NK-92 (cell line): ENCODE measurements at regions not wholly inside any gene's neighbourhood (a gene's known extent, or its start where the extent isn't known, plus 50 kb on each side); places are given as distances from the start of the nearest gene placed in this dataset.

Experiments
- DNase-seq: peaks from one replicate; lab custom pipeline; 2025; ENCODE audit not compliant: unreplicated experiment; lab: John Stamatoyannopoulos, UW

GRCh38 chr1:14476170-14476955, 122.1 kb upstream of the KAZN start:
- DNase-seq = no peak

- DNase-seq = no peak
Observed at GRCh38 chr1:14478120-14478519, 120.4 kb upstream of the KAZN start.

DNA sequence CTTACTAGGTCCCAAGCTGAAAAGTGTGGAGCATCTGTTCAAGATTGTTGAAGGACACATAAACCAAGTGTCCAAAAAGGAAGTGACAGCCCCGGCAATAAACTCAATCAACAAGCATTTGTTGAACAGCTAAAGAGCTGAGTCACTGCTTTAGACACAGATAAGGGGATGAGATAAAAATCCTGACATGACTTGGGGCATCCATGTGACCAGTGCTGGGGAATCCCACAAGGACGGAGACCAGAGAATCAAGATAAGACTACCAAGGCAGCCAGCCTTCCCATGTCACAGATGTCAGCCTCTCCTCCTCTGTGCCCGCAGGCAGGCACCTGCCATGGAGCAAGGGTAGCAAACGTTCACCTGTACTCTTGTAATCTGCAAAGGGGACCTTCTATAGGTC, 118.6 kb upstream of the KAZN start:
- no peak for DNase-seq

- no peak for DNase-seq
Observed at GRCh38 chr1:14482784-14483450, 115.6 kb upstream of the KAZN start.

GRCh38 chr1:14485285-14485684, 113.2 kb upstream of the KAZN start:
- DNase-seq = no peak

- no peak for DNase-seq
Observed at GRCh38 chr1:14486401-14487201, 111.9 kb upstream of the KAZN start.

DNA sequence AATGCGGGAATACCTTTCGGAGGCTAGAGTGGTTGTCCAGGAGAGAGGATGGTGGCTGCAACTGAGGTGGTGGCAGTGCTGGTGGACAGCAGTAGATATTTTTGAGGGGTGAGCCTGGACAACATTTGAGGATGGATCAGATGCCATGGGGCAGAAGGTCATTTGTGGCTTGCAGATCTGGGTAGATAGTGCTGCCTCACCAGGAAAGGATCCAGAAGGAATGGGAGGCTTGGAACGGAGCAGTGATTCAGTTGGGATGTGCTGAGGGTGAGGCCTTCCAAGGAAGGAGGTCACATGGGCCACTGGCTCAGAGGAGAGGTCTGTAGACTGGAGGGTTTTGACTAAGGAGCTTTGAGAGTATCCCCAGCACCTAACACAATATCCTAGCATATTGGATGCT, 110.8 kb upstream of the KAZN start:
- DNase-seq = no peak

- DNase-seq = no peak
Observed at GRCh38 chr1:14494911-14495310, 103.6 kb upstream of the KAZN start.

DNA sequence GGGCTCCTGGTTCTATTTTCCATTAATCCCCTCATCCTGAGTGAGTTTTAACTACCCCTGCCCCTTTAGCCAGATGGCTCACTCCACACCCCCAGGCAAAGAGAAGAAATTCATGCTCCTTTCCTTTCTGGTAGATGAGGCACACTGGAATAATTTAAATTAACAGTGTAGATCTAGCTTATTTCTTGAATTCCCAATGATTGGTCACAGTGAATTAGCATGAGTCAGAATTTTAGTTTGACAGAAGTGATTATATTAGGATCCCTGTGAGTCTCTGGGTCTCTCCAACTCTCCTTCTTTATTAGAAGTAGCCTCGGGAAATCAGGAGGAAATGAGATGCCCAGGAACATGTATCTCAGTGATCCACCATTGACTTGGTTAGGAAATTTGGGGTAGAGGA, 103.1 kb upstream of the KAZN start:
- DNase-seq = no peak

GRCh38 chr1:14495996-14496395, 102.5 kb upstream of the KAZN start:
- DNase-seq = no peak

- no peak for DNase-seq
Observed at GRCh38 chr1:14498839-14499238, 99.6 kb upstream of the KAZN start.

DNA sequence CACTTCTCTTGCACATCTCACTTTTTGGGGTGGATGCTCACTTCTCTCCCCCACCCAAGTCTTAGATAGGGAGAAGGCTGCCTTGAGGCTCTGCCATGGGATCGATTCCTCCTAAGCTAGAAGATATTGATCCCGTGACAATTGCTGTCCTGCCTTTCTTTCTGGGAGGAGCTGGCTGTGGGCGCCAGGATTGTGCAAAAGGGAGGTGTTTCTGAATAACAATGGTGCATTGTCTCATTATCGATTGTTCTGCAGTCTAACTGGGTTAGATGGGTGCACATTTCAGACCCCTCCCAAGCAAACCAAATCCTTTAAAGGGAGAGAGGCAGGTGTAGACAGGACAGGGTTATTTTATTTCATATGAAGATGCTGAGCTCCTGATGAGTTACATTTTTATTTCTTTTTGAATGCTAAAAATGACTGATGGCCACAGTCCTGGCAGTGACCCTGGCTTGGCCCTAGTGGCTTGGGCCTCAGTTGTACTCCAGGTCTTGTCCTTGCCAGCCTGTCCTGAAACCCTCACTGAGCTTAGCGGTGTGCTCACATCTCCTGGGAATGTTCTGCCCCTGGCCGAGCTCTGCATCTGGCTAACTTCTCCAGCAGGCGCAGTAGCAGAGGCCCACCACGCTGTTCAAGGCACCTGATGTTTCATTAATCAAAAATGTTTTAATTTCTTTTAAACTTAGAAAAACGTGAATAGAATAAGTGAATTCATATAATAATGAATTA, 99.0 kb upstream of the KAZN start:
- no peak for DNase-seq

GRCh38 chr1:14500041-14500440, 98.4 kb upstream of the KAZN start:
- DNase-seq = no peak

- no peak for DNase-seq
Observed at GRCh38 chr1:14500912-14501311, 97.6 kb upstream of the KAZN start.

DNA sequence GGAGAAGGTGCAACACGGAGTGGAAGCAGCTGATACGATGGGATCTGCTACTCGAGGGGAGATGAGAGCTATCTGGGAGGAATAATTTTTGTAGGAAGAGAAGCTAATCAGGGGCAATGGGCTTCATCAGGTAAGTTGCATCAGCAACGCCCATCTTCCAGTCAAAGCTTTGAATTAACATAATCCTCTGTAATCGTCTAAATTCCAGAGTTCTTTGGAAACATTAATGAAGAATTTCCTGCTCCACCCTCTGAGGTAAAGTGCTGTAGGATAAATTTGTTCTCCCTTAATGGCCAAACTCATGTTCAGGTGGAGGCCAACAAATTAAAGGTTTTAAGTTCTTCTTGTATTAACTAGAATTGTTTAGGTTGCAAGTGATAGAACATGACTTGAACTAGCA, 94.0 kb upstream of the KAZN start:
- no peak for DNase-seq

- no peak for DNase-seq
Observed at GRCh38 chr1:14506471-14507255, 91.8 kb upstream of the KAZN start.

DNA sequence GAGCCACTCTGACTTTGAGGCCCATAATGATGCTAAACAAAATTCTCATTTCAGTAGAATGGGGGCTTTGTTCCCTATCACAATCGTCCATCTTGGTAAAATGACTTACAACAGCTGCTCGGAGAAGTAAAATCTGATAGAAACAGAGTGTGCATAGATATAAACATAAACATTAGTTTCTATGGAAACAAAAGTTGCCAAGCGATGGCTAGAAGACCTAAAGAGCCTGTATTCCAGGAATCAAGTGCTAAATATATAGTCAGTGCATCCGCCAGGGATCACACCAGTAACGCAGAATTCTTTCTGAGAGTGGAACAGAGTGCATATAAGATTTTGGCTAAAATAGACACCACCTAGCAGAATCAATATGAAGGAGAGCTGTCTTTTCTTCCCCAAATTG, 91.2 kb upstream of the KAZN start:
- DNase-seq = no peak

DNA sequence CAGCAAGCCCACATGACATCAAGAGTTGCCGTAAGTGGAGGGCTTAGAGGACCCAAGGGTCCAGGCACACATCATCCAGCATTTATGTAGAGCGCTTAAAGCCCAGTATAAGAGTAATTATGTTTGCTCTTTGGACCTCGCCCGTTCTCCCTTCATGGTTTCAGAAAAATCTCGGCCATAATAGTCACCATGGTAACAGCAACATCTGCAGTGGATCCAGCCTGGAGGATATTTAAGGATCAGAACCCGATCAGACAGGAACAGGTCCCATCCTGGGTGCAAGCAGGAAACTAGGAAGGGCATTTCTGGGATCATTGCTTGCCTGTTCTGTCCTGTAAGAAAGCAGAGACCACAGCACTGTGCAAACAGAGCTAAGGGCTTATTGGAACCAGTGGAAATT, 89.9 kb upstream of the KAZN start:
- DNase-seq = no peak

- DNase-seq = no peak
Observed at GRCh38 chr1:14511166-14511680, 87.3 kb upstream of the KAZN start.
